SH-SY5Y (cell line): ENCODE measurements at regions not wholly inside any gene's neighbourhood (a gene's known extent, or its start where the extent isn't known, plus 50 kb on each side); places are given as distances from the start of the nearest gene placed in this dataset.

Experiments used
- GATA2 ChIP-seq: IDR thresholded peaks from 2 replicates; pipeline ENCODE4 v1.6.1; 2011; ENCODE audit warnings: mild to moderate bottlenecking, low read depth, low read length
- GATA3 ChIP-seq: IDR thresholded peaks from 2 replicates; pipeline ENCODE4 v1.6.1; 2011; ENCODE audit warnings: low read depth, mild to moderate bottlenecking, low read length, moderate library complexity

GRCh38 chr11:27183672-27184457, 143.2 kb downstream of the BBOX1 start:
- TF ChIP-seq GATA2 (no peak), GATA3 (no peak)
